SK-N-SH (cell line): ENCODE measurements at regions not wholly inside any gene's neighbourhood (a gene's known extent, or its start where the extent isn't known, plus 50 kb on each side); places are given as distances from the start of the nearest gene placed in this dataset.

ENCODE experiments used
- CTCF ChIA-PET: fragments of 300-600, 350-600 bp; formaldehyde crosslinking; extraction: SDS; loops from one replicate; lab custom pipeline; 2021; lab: Yijun Ruan, JAX
- POLR2A ChIA-PET: fragments of 350-600 bp; sonication (Branson Sonifier 250); formaldehyde crosslinking; extraction: SDS; loops from one replicate; lab custom pipeline; 2020; ENCODE audit warnings: antibody characterized with exemption, inconsistent platforms; lab: Yijun Ruan, JAX
- DNase-seq: peaks from one replicate; pipeline ENCODE4 v3.0.0; 2012
- H2AFZ ChIP-seq: fragments of 200-600 bp; sonication (generic); 2 replicates; pipeline ENCODE4 v1.8.1; 2016; ENCODE audit warnings: antibody characterized with exemption, mild to moderate bottlenecking, low read depth
- H3F3A ChIP-seq: fragments of 200-600 bp; sonication (generic); replicated peaks from 2 replicates; pipeline ENCODE3; 2016; ENCODE audit warnings: antibody characterized with exemption, mild to moderate bottlenecking; ENCODE audit not compliant: insufficient read depth
- H3K27ac ChIP-seq, 2 experiments: fragments of 200-500 bp in 1 of 2; fragments of 200-600 bp in 1 of 2; sonication (Bioruptor generic) in 1 of 2; sonication (generic), shearing (Covaris generic) in 1 of 2; 2 replicates each; pipeline versions ENCODE4 v1.5.1 to v1.6.1; 2014 to 2016; ENCODE audit warnings: low read depth in 2 of 2, inconsistent platforms in 1 of 2, low read length in 1 of 2, mild to moderate bottlenecking in 1 of 2, mixed read lengths in 1 of 2
- H3K27me3 ChIP-seq: fragments of 200-600 bp; sonication (generic), shearing (Covaris generic); 2 replicates; pipeline ENCODE4 v1.6.1; 2016; ENCODE audit warnings: mixed run types; ENCODE audit not compliant: insufficient read depth
- H3K36me3 ChIP-seq, 2 experiments: fragments of 200-500 bp in 1 of 2; fragments of 200-600 bp in 1 of 2; sonication (Bioruptor generic) in 1 of 2; sonication (generic) in 1 of 2; replicated peaks in 1 of 2; 2 replicates each; pipeline versions ENCODE3 to v1.5.1; 2014 to 2016; ENCODE audit warnings: low read length in 1 of 2, mild to moderate bottlenecking in 1 of 2; ENCODE audit not compliant: insufficient read depth in 2 of 2, control insufficient read depth in 1 of 2
- H3K4me1 ChIP-seq, 2 experiments: fragments of 200-500 bp in 1 of 2; fragments of 200-600 bp in 1 of 2; sonication (Bioruptor generic) in 1 of 2; sonication (generic), shearing (Covaris generic) in 1 of 2; 2 replicates each; pipeline versions ENCODE4 v1.5.1 to v1.6.1; 2014 to 2016; ENCODE audit warnings: low read depth in 1 of 2, low read length in 1 of 2, mixed run types in 1 of 2; ENCODE audit not compliant: insufficient read depth in 2 of 2, control insufficient read depth in 1 of 2
- H3K4me2 ChIP-seq: fragments of 200-600 bp; sonication (generic), shearing (Covaris generic); 2 replicates; pipeline ENCODE4 v1.6.1; 2017; ENCODE audit warnings: mixed run types
- H3K4me3 ChIP-seq, 2 experiments: fragments of 200-500 bp in 1 of 2; fragments of 200-600 bp in 1 of 2; sonication (Bioruptor generic) in 1 of 2; sonication (generic), shearing (Covaris generic) in 1 of 2; 2 replicates each; pipeline versions ENCODE4 v1.5.1 to v1.8.1; 2014 to 2016; ENCODE audit warnings: low read depth in 2 of 2, inconsistent platforms in 1 of 2, low read length in 1 of 2, mild to moderate bottlenecking in 1 of 2, mixed read lengths in 1 of 2, moderate library complexity in 1 of 2
- H3K79me2 ChIP-seq: fragments of 200-600 bp; sonication (generic); 2 replicates; pipeline ENCODE4 v1.8.1; 2017; ENCODE audit warnings: mild to moderate bottlenecking; ENCODE audit not compliant: insufficient read depth
- H3K9ac ChIP-seq: fragments of 200-600 bp; sonication (generic); 2 replicates; pipeline ENCODE4 v1.6.1; 2017; ENCODE audit warnings: mixed run types
- H3K9me2 ChIP-seq: fragments of 200-600 bp; sonication (generic); 2 replicates; pipeline ENCODE4 v1.6.1; 2017; ENCODE audit warnings: mixed run types
- H3K9me3 ChIP-seq: fragments of 200-600 bp; sonication (generic); 2 replicates; pipeline ENCODE4 v1.6.1; 2017; ENCODE audit warnings: mixed run types, mild to moderate bottlenecking, moderate library complexity
- H4K20me1 ChIP-seq: fragments of 200-600 bp; sonication (generic); 2 replicates; pipeline ENCODE4 v1.6.1; 2017; ENCODE audit warnings: mild to moderate bottlenecking, mixed run types; ENCODE audit not compliant: insufficient read depth
- EP300 ChIP-seq, 2 experiments: IDR thresholded peaks; 2 replicates each; pipeline versions ENCODE4 v1.4.0 to v1.6.1; 2012; ENCODE audit warnings: borderline replicate concordance in 1 of 2, low read depth in 1 of 2, low read length in 1 of 2
- FOSL2 ChIP-seq: IDR thresholded peaks from 2 replicates; pipeline ENCODE4 v1.4.0; 2012; ENCODE audit warnings: low read depth, mild to moderate bottlenecking, moderate library complexity, borderline replicate concordance
- FOXJ3 ChIP-seq: sonication (generic); formaldehyde crosslinking; IDR thresholded peaks from 2 replicates; pipeline ENCODE4 v1.5.1; 2020; ENCODE audit warnings: mild to moderate bottlenecking, missing genetic modification reagents
- JUND ChIP-seq: IDR thresholded peaks from 2 replicates; pipeline ENCODE4 v1.4.0; 2012
- MEF2A ChIP-seq: IDR thresholded peaks from 2 replicates; pipeline ENCODE4 v1.4.0; 2012; ENCODE audit warnings: low read depth, borderline replicate concordance
- NFIC ChIP-seq: IDR thresholded peaks from 2 replicates; pipeline ENCODE4 v1.4.0; 2012; ENCODE audit warnings: borderline replicate concordance
- RFX5 ChIP-seq: IDR thresholded peaks from 2 replicates; pipeline ENCODE4 v1.6.1; 2012; ENCODE audit warnings: mild to moderate bottlenecking, improper control_type of control experiment, low read length
- RXRA ChIP-seq: IDR thresholded peaks from 2 replicates; pipeline ENCODE4 v1.4.0; 2012; ENCODE audit warnings: low read depth, mild to moderate bottlenecking, borderline replicate concordance
- SMC3 ChIP-seq: IDR thresholded peaks from 2 replicates; pipeline ENCODE4 v1.6.1; 2012; ENCODE audit warnings: low read depth, low read length, improper control_type of control experiment
- TAF1 ChIP-seq: IDR thresholded peaks from 2 replicates; pipeline ENCODE4 v1.6.1; 2012; ENCODE audit warnings: low read depth, mild to moderate bottlenecking, low read length, moderate library complexity, borderline replicate concordance
- TCF12 ChIP-seq: IDR thresholded peaks from 2 replicates; pipeline ENCODE4 v1.4.0; 2012
- WGBS: methylation state at CpG from one replicate; pipeline ENCODE4 v1.1.6; 2017; ENCODE audit warnings: low lambda C conversion rate; 5-methylcytosine and 5-hydroxymethylcytosine counted together
- TF ChIP-seq, protein P1 (sequence below): IDR thresholded peaks from 2 replicates; pipeline ENCODE4; 2012
- TF ChIP-seq, protein P2 (sequence below): IDR thresholded peaks from 2 replicates; pipeline ENCODE4 v1.6.1; 2012; ENCODE audit warnings: mild to moderate bottlenecking, low read depth, low read length, moderate library complexity
- TF ChIP-seq, protein P3 (sequence below): fragments of 150-350 bp; IDR thresholded peaks from 2 replicates; pipeline ENCODE4 v1.6.1; 2016; ENCODE audit warnings: mild to moderate bottlenecking, low read depth, low read length

DNA sequence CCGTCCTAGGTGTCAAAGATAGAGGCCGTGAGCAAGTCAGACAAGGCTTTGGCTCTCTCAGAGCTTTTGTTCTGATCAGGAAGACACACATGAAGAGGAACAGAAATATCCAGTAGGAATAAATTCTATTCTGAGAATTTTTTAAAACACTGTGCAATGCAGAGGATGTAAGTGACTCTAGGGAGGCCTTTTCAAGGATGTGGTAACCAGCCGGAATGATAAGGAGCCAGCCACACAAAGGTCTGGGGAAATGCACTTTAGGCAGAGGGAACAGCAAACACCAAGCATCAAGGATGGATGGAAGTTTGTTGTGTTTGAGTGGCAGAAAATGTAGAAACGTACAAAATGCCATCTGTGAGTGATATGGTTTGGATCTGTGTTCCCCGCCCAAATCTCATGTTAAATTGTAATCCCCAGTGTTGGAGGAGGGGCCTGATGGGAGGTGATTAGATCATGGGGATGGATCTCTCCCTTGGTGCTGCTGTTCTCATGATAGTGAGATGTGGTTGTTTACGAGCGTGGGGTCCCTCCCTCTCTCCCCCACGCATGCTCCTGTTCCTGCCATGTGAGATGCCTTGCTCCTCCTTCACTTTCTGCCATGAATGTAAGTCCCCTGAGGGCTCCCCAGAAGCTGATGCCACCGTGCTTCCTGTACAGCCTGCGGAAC, 93.6 kb upstream of the CDYL start:
- no peak overlapping the region for H3K9ac ChIP-seq
- H2AFZ ChIP-seq = no peak overlapping the region
- H3K4me3 ChIP-seq = no peak overlapping the region
- DNase-seq = no peak
- H3K36me3 ChIP-seq = no peaks in the 10 kb centered on the region
- no peak overlapping the region for H3K4me2 ChIP-seq
- no peaks in the 10 kb centered on the region for H3K9me2 ChIP-seq
- no peaks in the 10 kb centered on the region for H3K79me2 ChIP-seq
- ChIA-PET POLR2A (no interaction called here), CTCF (no interaction called here)
- no peaks in the 10 kb centered on the region; the same call in 1 of the 2 replicates for H3K27me3 ChIP-seq
- WGBS = 31% methylated on average over 10 of the region's 10 CpGs
- no peaks in the 10 kb centered on the region for H3F3A ChIP-seq
- no peaks in the 10 kb centered on the region for H3K4me1 ChIP-seq
- H4K20me1 ChIP-seq = no peaks in the 10 kb centered on the region
- TF ChIP-seq FOSL2 (no peak), SMC3 (no peak), TAF1 (no peak), RXRA (no peak), JUND (no peak), NFIC (no peak), RFX5 (no peak), EP300 (IDR thresholded peaks at IDR 0.05; ENCODE audit: borderline replicate concordance in 1 of 2, low read depth in 1 of 2, low read length in 1 of 2) (no peak), TCF12 (no peak), MEF2A (no peak), FOXJ3 (CRISPR knock-in tag) (no peak)
- TF ChIP-seq, protein P1, sequence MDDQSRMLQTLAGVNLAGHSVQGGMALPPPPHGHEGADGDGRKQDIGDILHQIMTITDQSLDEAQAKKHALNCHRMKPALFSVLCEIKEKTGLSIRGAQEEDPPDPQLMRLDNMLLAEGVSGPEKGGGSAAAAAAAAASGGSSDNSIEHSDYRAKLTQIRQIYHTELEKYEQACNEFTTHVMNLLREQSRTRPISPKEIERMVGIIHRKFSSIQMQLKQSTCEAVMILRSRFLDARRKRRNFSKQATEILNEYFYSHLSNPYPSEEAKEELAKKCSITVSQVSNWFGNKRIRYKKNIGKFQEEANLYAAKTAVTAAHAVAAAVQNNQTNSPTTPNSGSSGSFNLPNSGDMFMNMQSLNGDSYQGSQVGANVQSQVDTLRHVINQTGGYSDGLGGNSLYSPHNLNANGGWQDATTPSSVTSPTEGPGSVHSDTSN = no peak
- TF ChIP-seq, protein P2, sequence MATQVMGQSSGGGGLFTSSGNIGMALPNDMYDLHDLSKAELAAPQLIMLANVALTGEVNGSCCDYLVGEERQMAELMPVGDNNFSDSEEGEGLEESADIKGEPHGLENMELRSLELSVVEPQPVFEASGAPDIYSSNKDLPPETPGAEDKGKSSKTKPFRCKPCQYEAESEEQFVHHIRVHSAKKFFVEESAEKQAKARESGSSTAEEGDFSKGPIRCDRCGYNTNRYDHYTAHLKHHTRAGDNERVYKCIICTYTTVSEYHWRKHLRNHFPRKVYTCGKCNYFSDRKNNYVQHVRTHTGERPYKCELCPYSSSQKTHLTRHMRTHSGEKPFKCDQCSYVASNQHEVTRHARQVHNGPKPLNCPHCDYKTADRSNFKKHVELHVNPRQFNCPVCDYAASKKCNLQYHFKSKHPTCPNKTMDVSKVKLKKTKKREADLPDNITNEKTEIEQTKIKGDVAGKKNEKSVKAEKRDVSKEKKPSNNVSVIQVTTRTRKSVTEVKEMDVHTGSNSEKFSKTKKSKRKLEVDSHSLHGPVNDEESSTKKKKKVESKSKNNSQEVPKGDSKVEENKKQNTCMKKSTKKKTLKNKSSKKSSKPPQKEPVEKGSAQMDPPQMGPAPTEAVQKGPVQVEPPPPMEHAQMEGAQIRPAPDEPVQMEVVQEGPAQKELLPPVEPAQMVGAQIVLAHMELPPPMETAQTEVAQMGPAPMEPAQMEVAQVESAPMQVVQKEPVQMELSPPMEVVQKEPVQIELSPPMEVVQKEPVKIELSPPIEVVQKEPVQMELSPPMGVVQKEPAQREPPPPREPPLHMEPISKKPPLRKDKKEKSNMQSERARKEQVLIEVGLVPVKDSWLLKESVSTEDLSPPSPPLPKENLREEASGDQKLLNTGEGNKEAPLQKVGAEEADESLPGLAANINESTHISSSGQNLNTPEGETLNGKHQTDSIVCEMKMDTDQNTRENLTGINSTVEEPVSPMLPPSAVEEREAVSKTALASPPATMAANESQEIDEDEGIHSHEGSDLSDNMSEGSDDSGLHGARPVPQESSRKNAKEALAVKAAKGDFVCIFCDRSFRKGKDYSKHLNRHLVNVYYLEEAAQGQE = no peak
- TF ChIP-seq, protein P3, sequence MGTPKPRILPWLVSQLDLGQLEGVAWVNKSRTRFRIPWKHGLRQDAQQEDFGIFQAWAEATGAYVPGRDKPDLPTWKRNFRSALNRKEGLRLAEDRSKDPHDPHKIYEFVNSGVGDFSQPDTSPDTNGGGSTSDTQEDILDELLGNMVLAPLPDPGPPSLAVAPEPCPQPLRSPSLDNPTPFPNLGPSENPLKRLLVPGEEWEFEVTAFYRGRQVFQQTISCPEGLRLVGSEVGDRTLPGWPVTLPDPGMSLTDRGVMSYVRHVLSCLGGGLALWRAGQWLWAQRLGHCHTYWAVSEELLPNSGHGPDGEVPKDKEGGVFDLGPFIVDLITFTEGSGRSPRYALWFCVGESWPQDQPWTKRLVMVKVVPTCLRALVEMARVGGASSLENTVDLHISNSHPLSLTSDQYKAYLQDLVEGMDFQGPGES = no peak
- no peaks in the 10 kb centered on the region for H3K9me3 ChIP-seq
- no peak overlapping the region for H3K27ac ChIP-seq
